HPDE6-E6E7 (cell line): ENCODE measurements at regions not wholly inside any gene's neighbourhood (a gene's known extent, or its start where the extent isn't known, plus 50 kb on each side); places are given as distances from the start of the nearest gene placed in this dataset.

Experiments
- DNase-seq: peaks from one replicate; pipeline ENCODE4 v3.0.0; 2011; ENCODE audit warnings: missing footprints; ENCODE audit errors: extremely low spot score

- DNase-seq, result no peak
Observed at GRCh38 chr15:62469478-62469873, 304.4 kb upstream of the C2CD4B start.

GRCh38 chr15:62469874-62470688, 305.0 kb upstream of the C2CD4B start:
- DNase-seq, result no peak

GRCh38 chr15:62472616-62473299, 307.7 kb upstream of the C2CD4B start:
- DNase-seq, result no peak

- no peak for DNase-seq
Observed at GRCh38 chr15:62474021-62474770, 309.1 kb upstream of the C2CD4B start.

GRCh38 chr15:62474771-62475124, 309.7 kb upstream of the C2CD4B start:
- DNase-seq, result no peak

- no peak for DNase-seq
Observed at GRCh38 chr15:62475591-62475990, 310.5 kb upstream of the C2CD4B start.

- DNase-seq, result no peak
Observed at GRCh38 chr15:62476163-62476562, 311.1 kb upstream of the C2CD4B start.

GRCh38 chr15:62477929-62478328, 312.8 kb upstream of the C2CD4B start:
- no peak for DNase-seq

- no peak for DNase-seq
Observed at GRCh38 chr15:62482785-62483429, 317.8 kb upstream of the C2CD4B start.

- DNase-seq, result no peak
Observed at GRCh38 chr15:62483814-62484213, 318.7 kb upstream of the C2CD4B start.

GRCh38 chr15:62485170-62485720, 320.2 kb upstream of the C2CD4B start:
- no peak for DNase-seq

GRCh38 chr15:62486041-62486440, 321.0 kb upstream of the C2CD4B start:
- no peak for DNase-seq

GRCh38 chr15:62488387-62488786, 323.3 kb upstream of the C2CD4B start:
- DNase-seq, result no peak

GRCh38 chr15:62491642-62492041, 326.6 kb upstream of the C2CD4B start:
- DNase-seq, result no peak

- no peak for DNase-seq
Observed at GRCh38 chr15:62492900-62493299, 327.8 kb upstream of the C2CD4B start.

GRCh38 chr15:62494197-62494596, 329.1 kb upstream of the C2CD4B start:
- DNase-seq, result no peak

- DNase-seq, result no peak
Observed at GRCh38 chr15:62495670-62496614, 330.9 kb upstream of the C2CD4B start.

- DNase-seq, result no peak
Observed at GRCh38 chr15:62497356-62497755, 332.3 kb upstream of the C2CD4B start.

GRCh38 chr15:62498278-62498677, 333.2 kb upstream of the C2CD4B start:
- DNase-seq, result no peak

- DNase-seq, result no peak
Observed at GRCh38 chr15:62498712-62499111, 333.6 kb upstream of the C2CD4B start.

GRCh38 chr15:62500325-62500724, 335.2 kb upstream of the C2CD4B start:
- no peak for DNase-seq
